ENCODE measurements at regions not wholly inside any gene's neighbourhood (a gene's known extent, or its start where the extent isn't known, plus 50 kb on each side); places are given as distances from the start of the nearest gene placed in this dataset.

DNA sequence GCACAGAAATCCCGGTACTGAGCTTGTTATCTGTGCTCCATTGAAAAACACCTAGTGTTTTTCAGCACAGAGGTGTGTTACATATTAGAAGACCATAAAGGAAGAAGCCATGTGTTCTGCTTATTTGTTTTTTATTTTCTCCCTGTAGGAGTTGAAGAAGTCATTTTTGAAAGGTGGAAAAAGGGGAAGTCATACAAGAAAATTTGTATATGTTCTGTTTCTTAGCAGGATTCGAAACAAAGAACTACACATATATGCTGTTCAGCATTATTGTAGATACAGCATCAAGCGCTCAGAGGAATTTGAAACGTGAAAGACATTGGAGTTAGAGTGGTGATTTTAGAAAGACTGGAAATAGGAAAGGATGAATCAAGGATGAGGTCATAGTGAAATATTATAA is 345.3 kb upstream of the ADGRL2 start:
- DNase-seq (ENCODE audit: low spot score) = no peak
- TF ChIP-seq, protein P1, sequence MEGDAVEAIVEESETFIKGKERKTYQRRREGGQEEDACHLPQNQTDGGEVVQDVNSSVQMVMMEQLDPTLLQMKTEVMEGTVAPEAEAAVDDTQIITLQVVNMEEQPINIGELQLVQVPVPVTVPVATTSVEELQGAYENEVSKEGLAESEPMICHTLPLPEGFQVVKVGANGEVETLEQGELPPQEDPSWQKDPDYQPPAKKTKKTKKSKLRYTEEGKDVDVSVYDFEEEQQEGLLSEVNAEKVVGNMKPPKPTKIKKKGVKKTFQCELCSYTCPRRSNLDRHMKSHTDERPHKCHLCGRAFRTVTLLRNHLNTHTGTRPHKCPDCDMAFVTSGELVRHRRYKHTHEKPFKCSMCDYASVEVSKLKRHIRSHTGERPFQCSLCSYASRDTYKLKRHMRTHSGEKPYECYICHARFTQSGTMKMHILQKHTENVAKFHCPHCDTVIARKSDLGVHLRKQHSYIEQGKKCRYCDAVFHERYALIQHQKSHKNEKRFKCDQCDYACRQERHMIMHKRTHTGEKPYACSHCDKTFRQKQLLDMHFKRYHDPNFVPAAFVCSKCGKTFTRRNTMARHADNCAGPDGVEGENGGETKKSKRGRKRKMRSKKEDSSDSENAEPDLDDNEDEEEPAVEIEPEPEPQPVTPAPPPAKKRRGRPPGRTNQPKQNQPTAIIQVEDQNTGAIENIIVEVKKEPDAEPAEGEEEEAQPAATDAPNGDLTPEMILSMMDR (IDR thresholded peaks at IDR 0.05; ENCODE audit: extremely low read depth, missing control alignments) = no peak

DNA sequence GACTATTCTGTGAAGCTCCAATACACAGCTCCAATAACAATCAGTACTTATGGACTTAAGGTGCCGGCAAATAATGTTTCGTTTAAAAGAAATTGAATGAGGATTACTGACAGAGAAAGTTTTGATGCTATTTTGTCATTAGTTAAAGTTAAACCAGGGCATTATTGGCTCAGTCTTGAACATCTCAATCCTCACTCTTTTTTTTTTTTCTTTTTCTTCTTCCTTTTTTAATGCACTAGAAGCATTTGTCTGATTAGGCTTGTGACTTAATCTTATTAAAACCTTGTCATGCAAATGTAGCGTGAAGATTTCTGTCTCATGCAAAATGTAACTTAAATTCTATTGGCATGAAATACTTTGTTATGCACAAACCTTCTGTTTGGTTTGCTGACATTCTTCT is 346.8 kb upstream of the ADGRL2 start:
- DNase-seq (ENCODE audit: low spot score) = no peak
- TF ChIP-seq, protein P1 (IDR thresholded peaks at IDR 0.05; ENCODE audit: extremely low read depth, missing control alignments) = no peak

DNA sequence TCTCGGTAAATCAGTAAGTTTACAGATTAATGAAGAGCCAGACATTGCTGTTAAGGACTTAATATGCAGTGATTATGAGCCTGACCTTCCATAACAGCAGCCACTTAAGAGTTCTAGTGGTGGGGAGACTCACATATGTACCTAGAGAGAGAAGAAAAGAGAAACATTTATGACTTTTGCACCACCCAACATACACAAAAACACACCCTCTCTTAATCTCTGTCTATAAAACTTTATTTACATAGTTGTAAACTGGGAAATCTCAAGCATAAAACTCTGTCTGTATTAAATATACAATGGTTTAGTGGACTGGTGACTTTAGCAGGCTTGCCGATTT is 347.4 kb upstream of the ADGRL2 start:
- no peak for DNase-seq (ENCODE audit: low spot score)
- TF ChIP-seq, protein P1 (IDR thresholded peaks at IDR 0.05; ENCODE audit: extremely low read depth, missing control alignments) = no peak

DNA sequence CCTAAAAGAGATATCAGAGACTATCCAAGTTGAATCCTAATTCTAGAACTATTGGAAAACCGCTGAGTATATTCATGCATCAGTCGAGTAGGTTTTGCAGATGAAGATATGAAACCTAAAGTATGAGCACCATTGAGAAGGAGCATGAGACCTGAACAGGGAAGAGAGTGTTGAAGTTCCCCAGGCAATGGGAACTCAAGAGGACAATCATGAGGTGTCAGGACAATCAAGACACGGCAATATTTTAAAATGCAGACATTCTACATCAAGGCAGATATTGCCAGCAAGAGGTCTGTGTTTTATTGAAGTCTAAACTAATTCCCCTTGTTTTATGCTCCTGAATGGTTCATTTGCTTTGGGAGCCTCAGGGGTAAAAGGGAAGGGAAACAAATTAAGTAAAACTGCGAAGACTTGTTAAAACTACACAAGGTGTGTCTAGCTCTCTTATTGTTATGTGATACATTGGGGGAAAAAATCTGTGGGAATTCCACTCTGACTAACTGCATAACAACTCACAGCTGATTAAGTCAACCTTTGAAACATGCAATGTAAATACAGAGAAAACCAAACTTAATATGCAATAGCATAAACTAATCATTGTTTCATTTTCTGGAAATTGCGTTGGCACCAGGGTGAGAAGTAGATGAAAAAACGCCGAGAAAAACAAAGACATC is 347.9 kb upstream of the ADGRL2 start:
- DNase-seq (ENCODE audit: low spot score) = no peak
- TF ChIP-seq, protein P1 (IDR thresholded peaks at IDR 0.05; ENCODE audit: extremely low read depth, missing control alignments) = no peak

DNA sequence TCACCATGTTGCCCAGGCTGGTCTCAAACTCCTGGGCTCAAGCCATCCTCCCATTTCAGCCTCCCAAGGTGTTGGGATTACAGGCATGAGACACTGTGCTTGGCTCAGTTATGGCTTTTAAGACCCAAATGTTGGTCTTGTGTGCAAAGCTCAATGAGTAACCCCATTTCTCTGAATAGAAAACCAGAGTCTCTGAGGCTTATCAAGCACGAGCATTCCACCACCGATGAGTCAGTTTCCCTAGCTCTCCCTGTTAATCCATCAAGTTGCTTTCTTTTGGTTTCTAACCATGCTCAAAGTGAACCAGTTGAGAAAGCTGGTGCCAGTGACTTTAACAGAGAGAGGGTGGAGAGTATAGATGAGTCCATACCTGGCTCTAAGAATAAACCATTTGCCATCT is 350.9 kb upstream of the ADGRL2 start:
- TF ChIP-seq, protein P1 (IDR thresholded peaks at IDR 0.05; ENCODE audit: extremely low read depth, missing control alignments) = no peak
- DNase-seq (ENCODE audit: low spot score) = no peak

DNA sequence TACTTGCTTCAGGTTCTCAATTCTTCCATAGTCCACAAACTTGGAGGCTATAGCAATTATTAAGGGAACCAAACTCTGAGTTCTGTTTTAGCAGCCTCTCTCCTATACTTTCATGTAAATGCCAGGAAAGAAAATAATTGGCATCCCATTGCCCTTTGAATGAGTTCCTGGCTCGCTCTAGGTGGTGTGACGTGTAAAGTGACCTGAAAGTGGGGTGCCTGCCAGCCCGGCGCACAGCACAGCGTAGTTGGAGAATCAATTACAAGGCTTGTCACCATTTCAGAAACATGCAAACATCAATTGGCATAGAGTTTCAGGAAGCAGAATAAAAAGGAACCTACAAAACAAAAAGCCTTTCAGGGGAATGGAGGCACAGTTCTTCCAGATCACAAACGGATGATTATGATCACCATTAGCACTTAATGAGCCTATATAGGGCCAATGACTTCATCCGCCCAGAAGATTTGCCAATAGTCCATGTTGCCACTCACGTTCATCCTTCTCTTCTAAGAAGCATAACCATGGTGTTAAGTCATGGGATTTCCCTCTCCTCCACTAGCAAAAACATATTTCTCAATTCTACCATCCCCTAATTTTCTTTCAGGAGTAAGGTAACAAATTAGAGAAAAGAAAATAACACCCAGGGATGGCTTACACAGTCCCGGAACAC is 354.6 kb upstream of the ADGRL2 start:
- DNase-seq (ENCODE audit: low spot score) = no peak
- TF ChIP-seq, protein P1 (IDR thresholded peaks at IDR 0.05; ENCODE audit: extremely low read depth, missing control alignments) = no peak

DNA sequence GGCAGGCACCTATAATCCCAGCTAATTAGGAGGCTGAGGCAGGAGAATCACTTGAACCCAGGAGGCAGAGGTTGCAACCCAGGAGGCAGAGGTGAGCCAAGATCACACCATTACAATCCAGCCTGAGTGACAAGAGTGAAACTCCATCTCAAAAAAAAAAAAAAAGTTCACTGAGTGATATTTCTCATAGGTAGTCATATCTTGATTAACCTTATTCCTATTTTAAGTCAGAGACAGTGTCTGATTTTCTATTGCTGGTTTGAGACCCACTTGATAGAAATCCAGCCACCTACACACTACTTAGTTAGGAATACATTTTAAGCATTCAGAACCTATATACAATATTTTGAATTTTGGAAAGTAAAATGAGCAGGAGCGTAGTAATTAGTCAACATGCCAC is 357.4 kb upstream of the ADGRL2 start:
- DNase-seq (ENCODE audit: low spot score) = no peak
- TF ChIP-seq, protein P1 (IDR thresholded peaks at IDR 0.05; ENCODE audit: extremely low read depth, missing control alignments) = no peak
